Uterus (tissue), 2 donors: ENCODE measurements at regions not wholly inside any gene's neighbourhood (a gene's known extent, or its start where the extent isn't known, plus 50 kb on each side); places are given as distances from the start of the nearest gene placed in this dataset.

ENCODE experiments used
- POLR2A ChIP-seq, 2 donors: fragments of 450-650 bp; IDR thresholded peaks; one replicate each; pipeline ENCODE4 v1.6.1; 2016; ENCODE audit warnings: antibody characterized with exemption in 2 of 2, mild to moderate bottlenecking in 1 of 2, moderate library complexity in 1 of 2
- TF ChIP-seq, protein P1 (sequence below), 4 experiments: fragments of 200-600 bp in 2 of 4; fragments of 450-650 bp in 2 of 4; sonication (generic) in 2 of 4; IDR thresholded peaks; one replicate each; pipeline ENCODE4 v1.5.1; 2016 to 2019; ENCODE audit warnings: antibody characterized with exemption in 4 of 4, mild to moderate bottlenecking in 2 of 4, moderate library complexity in 1 of 4

DNA sequence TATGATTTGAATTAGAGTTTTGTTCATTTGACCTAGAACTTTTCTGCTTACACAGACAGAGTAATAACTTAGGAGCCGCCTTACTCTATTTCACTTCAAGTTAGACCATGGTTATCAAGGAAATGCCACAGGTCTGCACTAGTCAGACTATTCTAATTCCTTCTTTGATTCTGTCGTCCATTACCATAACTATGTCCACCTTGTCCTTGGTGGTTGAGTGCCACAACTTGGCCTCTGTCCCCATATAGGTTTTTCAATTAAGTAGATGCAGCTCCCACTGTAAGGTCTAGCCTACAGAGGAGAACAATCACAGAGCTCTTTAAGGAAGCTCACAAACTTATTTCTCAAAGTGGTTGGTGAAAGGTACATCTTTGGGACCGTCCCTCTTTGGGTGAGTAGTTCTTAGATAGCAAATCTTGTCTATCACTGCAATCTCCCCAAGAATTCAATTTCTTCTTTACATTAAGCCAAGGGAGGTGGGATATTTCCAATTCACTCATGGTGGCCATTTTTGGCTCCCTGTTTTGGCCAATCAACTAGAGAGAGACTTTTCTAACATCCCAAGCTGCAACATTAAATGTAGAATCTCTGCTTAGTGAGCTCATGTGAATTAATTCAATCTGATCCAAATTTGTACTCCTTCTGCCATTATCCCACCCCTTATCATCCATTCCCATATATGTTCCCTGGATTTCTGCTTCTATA is 434.6 kb downstream of the ADAMTS20 start:
- TF ChIP-seq POLR2A (IDR thresholded peaks at IDR 0.05) = no peak
- TF ChIP-seq, protein P1, sequence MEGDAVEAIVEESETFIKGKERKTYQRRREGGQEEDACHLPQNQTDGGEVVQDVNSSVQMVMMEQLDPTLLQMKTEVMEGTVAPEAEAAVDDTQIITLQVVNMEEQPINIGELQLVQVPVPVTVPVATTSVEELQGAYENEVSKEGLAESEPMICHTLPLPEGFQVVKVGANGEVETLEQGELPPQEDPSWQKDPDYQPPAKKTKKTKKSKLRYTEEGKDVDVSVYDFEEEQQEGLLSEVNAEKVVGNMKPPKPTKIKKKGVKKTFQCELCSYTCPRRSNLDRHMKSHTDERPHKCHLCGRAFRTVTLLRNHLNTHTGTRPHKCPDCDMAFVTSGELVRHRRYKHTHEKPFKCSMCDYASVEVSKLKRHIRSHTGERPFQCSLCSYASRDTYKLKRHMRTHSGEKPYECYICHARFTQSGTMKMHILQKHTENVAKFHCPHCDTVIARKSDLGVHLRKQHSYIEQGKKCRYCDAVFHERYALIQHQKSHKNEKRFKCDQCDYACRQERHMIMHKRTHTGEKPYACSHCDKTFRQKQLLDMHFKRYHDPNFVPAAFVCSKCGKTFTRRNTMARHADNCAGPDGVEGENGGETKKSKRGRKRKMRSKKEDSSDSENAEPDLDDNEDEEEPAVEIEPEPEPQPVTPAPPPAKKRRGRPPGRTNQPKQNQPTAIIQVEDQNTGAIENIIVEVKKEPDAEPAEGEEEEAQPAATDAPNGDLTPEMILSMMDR (IDR thresholded peaks at IDR 0.05) = no peak
